ENCODE measurements at regions not wholly inside any gene's neighbourhood (a gene's known extent, or its start where the extent isn't known, plus 50 kb on each side); places are given as distances from the start of the nearest gene placed in this dataset.

DNA sequence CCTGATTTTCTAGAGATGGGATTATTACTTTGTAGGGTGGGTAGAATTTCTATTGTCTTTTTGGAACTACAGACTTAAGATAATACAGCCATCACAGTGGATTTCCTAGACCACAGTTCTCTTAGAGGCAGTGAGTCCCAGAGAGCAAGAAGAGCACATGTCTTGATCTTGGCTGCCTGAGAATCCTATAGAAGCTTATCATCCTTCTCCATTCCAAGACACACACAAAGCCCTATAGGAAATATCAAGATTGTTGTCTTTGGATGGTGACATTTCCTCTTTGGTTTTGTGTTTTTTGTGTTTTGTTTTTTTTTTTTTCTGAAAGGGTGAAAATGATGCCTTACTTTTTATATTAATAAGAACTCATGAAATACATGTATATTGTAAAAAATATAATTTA is 143.1 kb downstream of the AHR start:
- no peak overlapping the region for H3K4me3 ChIP-seq (ENCODE audit: low read length)
- no peaks in the 10 kb centered on the region for H3K36me3 ChIP-seq (ENCODE audit: control insufficient read depth, insufficient read depth, low read length)
- no peak overlapping the region for H3K9ac ChIP-seq (ENCODE audit: low read length)
- no peaks in the 10 kb centered on the region for H3K27me3 ChIP-seq (ENCODE audit: control insufficient read depth, insufficient read depth, low read length)
- H3K9me3 ChIP-seq (ENCODE audit: control insufficient read depth, low read length): no peaks in the 10 kb centered on the region
- H3K4me1 ChIP-seq (ENCODE audit: control insufficient read depth, insufficient read depth, low read length): peaks cover 44% of the 10 kb centered on the region

GRCh38 chr7:17444151-17444550 is 145.7 kb downstream of the AHR start:
- Histone ChIP-seq H3K27me3 (ENCODE audit: control insufficient read depth, insufficient read depth, low read length) (no peaks in the 10 kb centered on the region), H3K9ac (ENCODE audit: low read length) (no peak overlapping the region), H3K4me3 (ENCODE audit: low read length) (no peak overlapping the region), H3K9me3 (ENCODE audit: control insufficient read depth, low read length) (no peaks in the 10 kb centered on the region), H3K36me3 (ENCODE audit: control insufficient read depth, insufficient read depth, low read length) (no peaks in the 10 kb centered on the region), H3K4me1 (ENCODE audit: control insufficient read depth, insufficient read depth, low read length) (peaks cover 30% of the 10 kb centered on the region)

DNA sequence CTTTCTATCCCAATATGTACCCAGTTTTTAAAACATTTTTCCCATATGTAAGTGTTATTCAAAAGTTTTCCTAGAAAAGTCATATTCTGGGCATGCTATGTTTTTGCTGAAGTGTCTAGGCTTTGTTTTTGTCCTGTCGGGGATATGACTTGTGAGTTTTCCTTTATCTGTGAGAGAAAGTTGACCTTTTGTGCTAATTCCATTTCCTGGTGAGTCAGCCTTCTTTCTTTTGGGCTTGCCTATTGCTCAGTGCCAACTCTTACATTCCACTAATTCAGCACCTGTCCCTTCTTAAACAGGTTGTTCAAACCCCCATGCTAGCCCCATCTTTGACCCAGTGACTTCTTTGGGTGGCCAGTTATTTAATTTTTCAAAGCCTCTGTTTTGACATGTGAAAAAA is 146.2 kb downstream of the AHR start:
- H3K4me3 ChIP-seq (ENCODE audit: low read length): no peak overlapping the region
- no peaks in the 10 kb centered on the region for H3K36me3 ChIP-seq (ENCODE audit: control insufficient read depth, insufficient read depth, low read length)
- peaks cover 26% of the 10 kb centered on the region for H3K4me1 ChIP-seq (ENCODE audit: control insufficient read depth, insufficient read depth, low read length)
- H3K9ac ChIP-seq (ENCODE audit: low read length): no peak overlapping the region
- no peaks in the 10 kb centered on the region for H3K27me3 ChIP-seq (ENCODE audit: control insufficient read depth, insufficient read depth, low read length)
- H3K9me3 ChIP-seq (ENCODE audit: control insufficient read depth, low read length): no peaks in the 10 kb centered on the region

GRCh38 chr7:17446340-17446739 is 147.9 kb downstream of the AHR start:
- H3K4me1 ChIP-seq (ENCODE audit: control insufficient read depth, insufficient read depth, low read length): peaks cover 15% of the 10 kb centered on the region
- H3K27me3 ChIP-seq (ENCODE audit: control insufficient read depth, insufficient read depth, low read length): no peaks in the 10 kb centered on the region
- H3K9ac ChIP-seq (ENCODE audit: low read length): no peak overlapping the region
- no peak overlapping the region for H3K4me3 ChIP-seq (ENCODE audit: low read length)
- H3K9me3 ChIP-seq (ENCODE audit: control insufficient read depth, low read length): no peaks in the 10 kb centered on the region
- no peaks in the 10 kb centered on the region for H3K36me3 ChIP-seq (ENCODE audit: control insufficient read depth, insufficient read depth, low read length)

GRCh38 chr7:17447728-17448478 is 149.5 kb downstream of the AHR start:
- no peaks in the 10 kb centered on the region for H3K36me3 ChIP-seq (ENCODE audit: control insufficient read depth, insufficient read depth, low read length)
- H3K4me1 ChIP-seq (ENCODE audit: control insufficient read depth, insufficient read depth, low read length): peaks cover 15% of the 10 kb centered on the region
- no peak overlapping the region for H3K4me3 ChIP-seq (ENCODE audit: low read length)
- H3K27me3 ChIP-seq (ENCODE audit: control insufficient read depth, insufficient read depth, low read length): no peaks in the 10 kb centered on the region
- H3K9ac ChIP-seq (ENCODE audit: low read length): no peak overlapping the region
- no peaks in the 10 kb centered on the region for H3K9me3 ChIP-seq (ENCODE audit: control insufficient read depth, low read length)

DNA sequence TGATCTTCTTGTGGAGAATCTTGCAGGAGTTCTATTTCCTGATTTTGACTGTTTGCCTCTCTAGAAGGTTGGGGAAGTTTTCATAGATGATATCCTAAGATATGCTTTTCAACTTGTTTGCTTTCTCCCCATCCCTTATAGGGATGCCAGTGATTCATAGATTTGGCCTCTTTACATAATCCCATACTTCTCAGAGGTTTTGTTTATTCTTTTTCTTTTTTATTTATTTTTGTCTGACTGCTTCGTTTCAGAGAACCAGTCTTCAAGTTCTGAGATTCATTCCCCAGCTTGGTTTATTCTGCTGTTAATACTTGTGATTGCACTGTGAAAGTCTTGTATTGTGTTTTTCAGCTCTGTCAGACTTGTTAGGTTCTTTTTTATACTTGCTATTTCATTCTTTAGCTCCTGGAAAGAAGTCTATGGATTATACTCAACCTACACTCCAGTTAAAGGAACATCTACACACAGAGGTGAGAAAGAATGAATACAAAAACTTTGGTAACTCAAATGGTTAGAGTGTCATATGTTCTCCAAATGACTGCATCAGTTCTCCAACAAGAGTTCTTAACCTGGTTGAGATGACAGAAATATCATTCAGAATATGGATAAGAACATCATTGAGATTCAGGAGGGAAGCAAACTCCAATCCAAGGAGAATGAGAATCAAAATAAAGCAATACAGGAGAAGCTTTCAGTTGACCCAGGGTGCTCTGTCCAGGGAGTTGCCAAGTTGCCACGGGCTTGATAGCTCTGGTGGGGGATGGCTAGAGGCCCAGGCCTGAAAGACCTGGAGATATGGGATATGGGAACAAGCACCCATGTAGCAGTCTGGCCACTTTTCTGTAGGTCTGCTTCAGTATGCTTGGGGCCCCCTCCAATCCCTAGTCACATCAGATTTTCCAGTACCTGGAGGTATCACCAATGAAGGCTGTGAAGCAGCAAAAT is 150.3 kb downstream of the AHR start:
- no peaks in the 10 kb centered on the region for H3K27me3 ChIP-seq (ENCODE audit: control insufficient read depth, insufficient read depth, low read length)
- H3K36me3 ChIP-seq (ENCODE audit: control insufficient read depth, insufficient read depth, low read length): no peaks in the 10 kb centered on the region
- no peak overlapping the region for H3K9ac ChIP-seq (ENCODE audit: low read length)
- peaks cover 15% of the 10 kb centered on the region for H3K4me1 ChIP-seq (ENCODE audit: control insufficient read depth, insufficient read depth, low read length)
- no peak overlapping the region for H3K4me3 ChIP-seq (ENCODE audit: low read length)
- no peaks in the 10 kb centered on the region for H3K9me3 ChIP-seq (ENCODE audit: control insufficient read depth, low read length)

- no peak overlapping the region for H3K4me3 ChIP-seq (ENCODE audit: low read length)
- H3K9me3 ChIP-seq (ENCODE audit: control insufficient read depth, low read length): no peaks in the 10 kb centered on the region
- H3K9ac ChIP-seq (ENCODE audit: low read length): no peak overlapping the region
- H3K36me3 ChIP-seq (ENCODE audit: control insufficient read depth, insufficient read depth, low read length): no peaks in the 10 kb centered on the region
- H3K4me1 ChIP-seq (ENCODE audit: control insufficient read depth, insufficient read depth, low read length): no peaks in the 10 kb centered on the region
- no peaks in the 10 kb centered on the region for H3K27me3 ChIP-seq (ENCODE audit: control insufficient read depth, insufficient read depth, low read length)
Observed at GRCh38 chr7:17456541-17456940, 158.1 kb downstream of the AHR start.

GRCh38 chr7:17460001-17460400 is 161.5 kb downstream of the AHR start:
- Histone ChIP-seq H3K9me3 (ENCODE audit: control insufficient read depth, low read length) (no peaks in the 10 kb centered on the region), H3K4me1 (ENCODE audit: control insufficient read depth, insufficient read depth, low read length) (no peaks in the 10 kb centered on the region), H3K4me3 (ENCODE audit: low read length) (no peak overlapping the region), H3K27me3 (ENCODE audit: control insufficient read depth, insufficient read depth, low read length) (no peaks in the 10 kb centered on the region), H3K36me3 (ENCODE audit: control insufficient read depth, insufficient read depth, low read length) (no peaks in the 10 kb centered on the region), H3K9ac (ENCODE audit: low read length) (no peak overlapping the region)

- Histone ChIP-seq H3K27me3 (ENCODE audit: control insufficient read depth, insufficient read depth, low read length) (no peaks in the 10 kb centered on the region), H3K4me1 (ENCODE audit: control insufficient read depth, insufficient read depth, low read length) (no peaks in the 10 kb centered on the region), H3K36me3 (ENCODE audit: control insufficient read depth, insufficient read depth, low read length) (no peaks in the 10 kb centered on the region), H3K4me3 (ENCODE audit: low read length) (no peak overlapping the region), H3K9me3 (ENCODE audit: control insufficient read depth, low read length) (no peaks in the 10 kb centered on the region), H3K9ac (ENCODE audit: low read length) (no peak overlapping the region)
Observed at GRCh38 chr7:17460665-17461064, 162.2 kb downstream of the AHR start.

DNA sequence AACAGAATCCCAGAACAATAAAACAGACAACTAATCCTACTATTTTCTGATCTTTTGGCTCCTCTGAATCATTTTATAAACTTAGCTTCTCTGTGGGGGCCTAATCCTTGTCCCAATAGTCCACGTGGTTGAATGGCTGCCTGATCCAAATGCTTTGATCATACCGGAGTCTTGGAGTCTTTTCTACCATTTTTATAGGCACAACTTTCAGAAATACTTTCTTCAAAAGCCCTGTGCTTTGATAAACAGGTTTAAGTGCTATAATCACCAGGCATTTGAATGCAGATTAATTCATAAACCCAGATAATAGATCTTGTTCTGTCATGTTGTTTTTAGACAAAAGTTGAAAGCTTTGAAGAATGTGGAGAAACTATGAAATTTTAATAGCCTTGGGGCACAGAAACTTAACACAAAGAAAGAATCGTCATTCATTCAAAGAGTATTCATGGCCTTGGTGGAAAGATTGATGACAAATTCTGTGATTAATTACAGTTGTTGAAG is 163.7 kb downstream of the AHR start:
- no peaks in the 10 kb centered on the region for H3K4me1 ChIP-seq (ENCODE audit: control insufficient read depth, insufficient read depth, low read length)
- H3K9ac ChIP-seq (ENCODE audit: low read length): no peak overlapping the region
- no peaks in the 10 kb centered on the region for H3K9me3 ChIP-seq (ENCODE audit: control insufficient read depth, low read length)
- H3K27me3 ChIP-seq (ENCODE audit: control insufficient read depth, insufficient read depth, low read length): no peaks in the 10 kb centered on the region
- H3K36me3 ChIP-seq (ENCODE audit: control insufficient read depth, insufficient read depth, low read length): no peaks in the 10 kb centered on the region
- H3K4me3 ChIP-seq (ENCODE audit: low read length): no peak overlapping the region

GRCh38 chr7:17463511-17464085 is 165.1 kb downstream of the AHR start:
- no peak overlapping the region for H3K4me3 ChIP-seq (ENCODE audit: low read length)
- H3K9me3 ChIP-seq (ENCODE audit: control insufficient read depth, low read length): no peaks in the 10 kb centered on the region
- H3K36me3 ChIP-seq (ENCODE audit: control insufficient read depth, insufficient read depth, low read length): no peaks in the 10 kb centered on the region
- H3K27me3 ChIP-seq (ENCODE audit: control insufficient read depth, insufficient read depth, low read length): no peaks in the 10 kb centered on the region
- H3K4me1 ChIP-seq (ENCODE audit: control insufficient read depth, insufficient read depth, low read length): no peaks in the 10 kb centered on the region
- H3K9ac ChIP-seq (ENCODE audit: low read length): no peak overlapping the region

DNA sequence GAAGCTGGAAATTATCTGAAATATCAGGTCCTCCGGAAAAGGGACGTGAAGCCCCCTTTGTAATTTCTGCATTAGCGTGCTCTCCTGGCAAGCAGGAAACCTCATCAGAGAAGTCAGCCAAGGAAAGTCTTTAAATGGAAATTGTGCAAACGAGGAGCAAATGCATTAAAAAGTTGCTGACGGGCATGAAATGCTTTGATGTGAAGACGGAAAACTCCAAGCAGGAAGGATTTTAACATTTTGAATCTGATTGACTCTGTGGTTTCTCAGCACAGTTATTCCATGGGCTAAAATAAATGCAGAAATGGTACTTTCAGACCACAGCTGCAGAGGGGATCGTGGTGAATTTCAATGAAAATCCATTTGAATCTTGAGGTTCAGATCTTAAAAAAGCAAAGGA is 167.8 kb downstream of the AHR start:
- Histone ChIP-seq H3K36me3 (ENCODE audit: control insufficient read depth, insufficient read depth, low read length) (no peaks in the 10 kb centered on the region), H3K9me3 (ENCODE audit: control insufficient read depth, low read length) (no peaks in the 10 kb centered on the region), H3K4me1 (ENCODE audit: control insufficient read depth, insufficient read depth, low read length) (no peaks in the 10 kb centered on the region), H3K27me3 (ENCODE audit: control insufficient read depth, insufficient read depth, low read length) (no peaks in the 10 kb centered on the region), H3K9ac (ENCODE audit: low read length) (no peak overlapping the region), H3K4me3 (ENCODE audit: low read length) (no peak overlapping the region)

Data from mucosa of stomach (tissue), 1 donor.